H1 (cell line): ENCODE measurements at regions not wholly inside any gene's neighbourhood (a gene's known extent, or its start where the extent isn't known, plus 50 kb on each side); places are given as distances from the start of the nearest gene placed in this dataset.

Source experiments
- CTCF ChIA-PET: fragments of 300-600 bp; sonication (Branson Sonifier 250); formaldehyde crosslinking; loops from one replicate; lab custom pipeline; 2021; ENCODE audit not compliant: partially characterized antibody; lab: Charles Lee
- POLR2A ChIA-PET: fragments of 300-600 bp; sonication (Branson Sonifier 250); formaldehyde crosslinking; loops from one replicate; lab custom pipeline; 2021; ENCODE audit warnings: inconsistent platforms; ENCODE audit not compliant: partially characterized antibody; lab: Charles Lee
- DNase-seq, 2 experiments: peaks; one replicate each; pipeline versions ENCODE4 v3.0.0 to v3.0.0-alpha.2; 2010 to 2022; ENCODE audit warnings: low spot score in 2 of 2, low read depth in 1 of 2, mixed read lengths in 1 of 2
- FAIRE-seq: peaks from 2 replicates; lab custom pipeline; 2011; peaks lifted over from hg19 to GRCh38; lab: Jason Lieb, UNC
- H2AFZ ChIP-seq: 2 replicates; pipeline ENCODE4 v1.8.1; 2012; ENCODE audit warnings: low read length, inconsistent platforms
- H2AK5ac ChIP-seq: 2 replicates; pipeline ENCODE4 v1.6.1; 2013; ENCODE audit warnings: low read depth, low read length
- H2BK120ac ChIP-seq: replicated peaks from 2 replicates; pipeline ENCODE3; 2013; ENCODE audit warnings: low read depth, low read length, inconsistent platforms
- H2BK12ac ChIP-seq: 2 replicates; pipeline ENCODE4 v1.6.1; 2013; ENCODE audit warnings: low read depth, low read length
- H2BK15ac ChIP-seq: 2 replicates; pipeline ENCODE4 v1.6.1; 2013; ENCODE audit warnings: low read length
- H2BK20ac ChIP-seq: 2 replicates; pipeline ENCODE4 v1.6.1; 2013; ENCODE audit warnings: low read length
- H2BK5ac ChIP-seq: 2 replicates; pipeline ENCODE4 v1.6.1; 2013; ENCODE audit warnings: low read depth, low read length
- H3K14ac ChIP-seq: 2 replicates; pipeline ENCODE4 v1.6.1; 2013; ENCODE audit warnings: inconsistent platforms; ENCODE audit not compliant: insufficient read length
- H3K18ac ChIP-seq: 2 replicates; pipeline ENCODE4 v1.6.1; 2013; ENCODE audit warnings: low read length; ENCODE audit errors: extremely low read depth
- H3K23ac ChIP-seq: 2 replicates; pipeline ENCODE4 v1.6.1; 2013; ENCODE audit warnings: inconsistent platforms; ENCODE audit not compliant: insufficient read length
- H3K23me2 ChIP-seq: 2 replicates; pipeline ENCODE4 v1.6.1; 2013; ENCODE audit warnings: low read depth, low read length
- H3K27ac ChIP-seq: 2 replicates; pipeline ENCODE4 v1.6.1; 2011; ENCODE audit warnings: low read depth, low read length, inconsistent platforms
- H3K27me3 ChIP-seq, 4 experiments: replicated peaks in 1 of 4; 1 replicate in 1 of 4; 2 replicates in 3 of 4; pipeline versions ENCODE4 v1.6.1 to v1.8.1; 2011 to 2013; ENCODE audit warnings: low read length in 3 of 4, mild to moderate bottlenecking in 3 of 4, inconsistent platforms in 2 of 4, mixed read lengths in 2 of 4, moderate library complexity in 1 of 4; ENCODE audit not compliant: control insufficient read depth in 3 of 4, insufficient read depth in 3 of 4; ENCODE audit errors: extremely low read depth in 1 of 4
- H3K36me3 ChIP-seq, 4 experiments: 2 replicates each; pipeline versions ENCODE4 v1.6.1 to v1.8.1; 2011 to 2013; ENCODE audit warnings: mild to moderate bottlenecking in 4 of 4, low read length in 3 of 4, moderate library complexity in 2 of 4, control low read depth in 1 of 4, inconsistent platforms in 1 of 4; ENCODE audit not compliant: insufficient read depth in 4 of 4, control insufficient read depth in 2 of 4
- H3K4ac ChIP-seq: replicated peaks from 2 replicates; pipeline ENCODE3; 2013; ENCODE audit warnings: low read length, low read depth, mixed read lengths, inconsistent platforms; ENCODE audit not compliant: insufficient read length
- H3K4me1 ChIP-seq, 4 experiments: replicated peaks in 1 of 4; 1 replicate in 1 of 4; 2 replicates in 3 of 4; pipeline versions ENCODE4 v1.6.1 to v1.8.1; 2011 to 2013; ENCODE audit warnings: low read length in 3 of 4, inconsistent platforms in 2 of 4, mixed read lengths in 1 of 4; ENCODE audit not compliant: insufficient read depth in 4 of 4, control insufficient read depth in 3 of 4
- H3K4me2 ChIP-seq, 2 experiments: 2 replicates each; pipeline versions ENCODE4 v1.6.1 to v1.8.1; 2011 to 2013; ENCODE audit warnings: low read depth in 2 of 2, low read length in 2 of 2, control low read depth in 1 of 2, inconsistent platforms in 1 of 2, mild to moderate bottlenecking in 1 of 2; ENCODE audit not compliant: insufficient read depth in 1 of 2
- H3K4me3 ChIP-seq, 4 experiments: fragments of 200-600, 300-600 bp in 1 of 4; sonication (generic), shearing (Covaris generic), sonication (Bioruptor Twin) in 1 of 4; 2 replicates each; pipeline versions ENCODE4 v1.5.1 to v1.8.1; 2011 to 2016; ENCODE audit warnings: low read length in 4 of 4, low read depth in 3 of 4, control low read depth in 2 of 4, inconsistent platforms in 2 of 4, mild to moderate bottlenecking in 2 of 4, mixed read lengths in 1 of 4, moderate library complexity in 1 of 4; ENCODE audit not compliant: insufficient read depth in 2 of 4; ENCODE audit errors: extremely low read depth in 1 of 4
- H3K56ac ChIP-seq: replicated peaks from 2 replicates; pipeline ENCODE3; 2013; ENCODE audit warnings: low read depth, mild to moderate bottlenecking, mixed read lengths, low read length, inconsistent platforms; ENCODE audit not compliant: insufficient read length
- H3K79me1 ChIP-seq: 2 replicates; pipeline ENCODE4 v1.6.1; 2013; ENCODE audit warnings: low read depth, low read length, control low read depth
- H3K79me2 ChIP-seq, 2 experiments: 2 replicates each; pipeline versions ENCODE4 v1.6.1 to v1.8.1; 2012 to 2013; ENCODE audit warnings: low read length in 2 of 2, mild to moderate bottlenecking in 2 of 2, inconsistent platforms in 1 of 2; ENCODE audit not compliant: insufficient read depth in 2 of 2, control insufficient read depth in 1 of 2
- H3K9ac ChIP-seq, 4 experiments: replicated peaks in 1 of 4; 1 replicate in 1 of 4; 2 replicates in 3 of 4; pipeline versions ENCODE4 v1.6.1 to v1.8.1; 2011 to 2013; ENCODE audit warnings: low read depth in 3 of 4, low read length in 3 of 4, control low read depth in 2 of 4, mild to moderate bottlenecking in 2 of 4, moderate library complexity in 2 of 4, inconsistent platforms in 1 of 4; ENCODE audit errors: extremely low read depth in 1 of 4
- H3K9me3 ChIP-seq, 2 experiments: 2 replicates each; pipeline versions ENCODE4 v1.6.1 to v1.8.1; 2012 to 2013; ENCODE audit warnings: mild to moderate bottlenecking in 2 of 2, moderate library complexity in 2 of 2, control low read depth in 1 of 2, inconsistent platforms in 1 of 2, low read depth in 1 of 2, low read length in 1 of 2, mixed read lengths in 1 of 2; ENCODE audit not compliant: insufficient read depth in 2 of 2
- H4K20me1 ChIP-seq, 2 experiments: replicated peaks in 1 of 2; 2 replicates each; pipeline versions ENCODE3 to v1.8.1; 2011 to 2013; ENCODE audit warnings: inconsistent platforms in 2 of 2, low read length in 2 of 2, mild to moderate bottlenecking in 1 of 2; ENCODE audit not compliant: insufficient read depth in 2 of 2, control insufficient read depth in 1 of 2
- H4K5ac ChIP-seq: 2 replicates; pipeline ENCODE4 v1.6.1; 2013; ENCODE audit warnings: low read length, low read depth, mixed read lengths, inconsistent platforms; ENCODE audit not compliant: insufficient read length
- H4K8ac ChIP-seq: 2 replicates; pipeline ENCODE4 v1.8.0; 2013; ENCODE audit warnings: mild to moderate bottlenecking, moderate library complexity, low read length, inconsistent platforms; ENCODE audit not compliant: insufficient read depth; ENCODE audit errors: extremely low read depth
- H4K91ac ChIP-seq: replicated peaks from 2 replicates; pipeline ENCODE3; 2013; ENCODE audit warnings: low read length, mixed read lengths, inconsistent platforms; ENCODE audit not compliant: insufficient read length
- CEBPB ChIP-seq: IDR thresholded peaks from 2 replicates; pipeline ENCODE4 v1.6.1; 2012; ENCODE audit warnings: low read depth, low read length
- CHD2 ChIP-seq: IDR thresholded peaks from 2 replicates; pipeline ENCODE4 v1.6.1; 2012; ENCODE audit warnings: low read length, improper control_type of control experiment
- EZH2 ChIP-seq: fragments of 200-600 bp; sonication (generic); IDR thresholded peaks from 2 replicates; pipeline ENCODE4 v1.7.1; 2012; ENCODE audit warnings: low read depth, mild to moderate bottlenecking, moderate library complexity, low read length, inconsistent platforms; ENCODE audit not compliant: severe bottlenecking
- HDAC2 ChIP-seq, 2 experiments: fragments of 300-600 bp in 1 of 2; sonication (generic) in 1 of 2; IDR thresholded peaks; 2 replicates each; pipeline ENCODE4 v1.6.1; 2011 to 2012; ENCODE audit warnings: low read depth in 2 of 2, low read length in 2 of 2, mild to moderate bottlenecking in 2 of 2, moderate library complexity in 2 of 2, borderline replicate concordance in 1 of 2, inconsistent platforms in 1 of 2
- RAD21 ChIP-seq, 2 experiments: IDR thresholded peaks in 1 of 2; conservative IDR thresholded peaks in 1 of 2; 2 replicates each; pipeline ENCODE4 v1.6.1; 2011; ENCODE audit warnings: low read depth in 2 of 2, low read length in 2 of 2, improper control_type of control experiment in 1 of 2, inconsistent platforms in 1 of 2, mild to moderate bottlenecking in 1 of 2, moderate library complexity in 1 of 2
- TAF1 ChIP-seq: IDR thresholded peaks from 2 replicates; pipeline ENCODE4 v1.6.1; 2011; ENCODE audit warnings: mild to moderate bottlenecking, low read depth, low read length
- WGBS, 2 experiments: shearing (Covaris generic) in 1 of 2; methylation state at CpG; one replicate each; pipeline versions ENCODE4 v1.1.6 to v1.1.7; 2013 to 2015; ENCODE audit warnings: low lambda C conversion rate in 2 of 2, mixed read lengths in 2 of 2, inconsistent platforms in 1 of 2, low coverage in 1 of 2, missing lambda C conversion rate in 1 of 2; ENCODE audit not compliant: insufficient replicate concordance in 2 of 2, insufficient coverage in 1 of 2, insufficient read length in 1 of 2; ENCODE audit errors: extremely low coverage in 1 of 2, missing lambda C conversion rate in 1 of 2; 5-methylcytosine and 5-hydroxymethylcytosine counted together
- TF ChIP-seq, protein P1 (sequence below), 3 experiments: IDR thresholded peaks; 1 replicate in 2 of 3; 2 replicates in 1 of 3; pipeline versions ENCODE4 v1.5.1 to v1.6.1; 2011; ENCODE audit warnings: low read length in 3 of 3, mild to moderate bottlenecking in 3 of 3, inconsistent platforms in 2 of 3, low read depth in 1 of 3, moderate library complexity in 1 of 3; ENCODE audit not compliant: insufficient read depth in 1 of 3; ENCODE audit errors: control extremely low read depth in 1 of 3

DNA sequence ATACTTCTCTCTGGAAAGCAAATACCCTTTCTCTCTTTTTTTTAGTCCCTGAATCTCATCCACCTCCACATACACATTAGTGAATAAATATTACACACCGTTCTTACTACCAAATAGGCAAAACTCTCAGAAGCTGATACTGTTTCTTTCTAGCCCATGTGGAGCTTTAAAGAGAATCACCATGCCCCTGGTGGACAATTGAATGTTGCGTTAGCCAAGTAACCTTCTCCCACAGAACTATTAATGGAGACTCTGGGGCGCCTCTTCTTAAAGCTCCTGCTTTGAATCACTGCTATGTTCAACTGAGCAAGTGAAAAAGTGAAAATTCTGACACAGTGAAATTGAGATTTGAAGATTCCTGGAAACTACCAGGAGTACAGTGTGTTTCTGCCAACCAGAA lies 522.8 kb upstream of the CDH7 start:
- Histone ChIP-seq H3K27ac (no peak overlapping the region), H3K18ac (no peak overlapping the region), H2BK15ac (no peak overlapping the region), H3K27me3 (no peaks in the 10 kb centered on the region), H2BK20ac (no peak overlapping the region), H4K91ac (no peak overlapping the region), H2AFZ (0 out of 2 replicates have a peak overlapping the region, but pooled peaks have one; percentile 58), H2BK5ac (no peak overlapping the region), H3K4me3 (no peak overlapping the region), H3K9ac (no peak overlapping the region), H4K5ac (no peak overlapping the region), H3K23me2 (no peaks in the 10 kb centered on the region), H3K79me2 (no peaks in the 10 kb centered on the region), H3K56ac (no peak overlapping the region), H3K14ac (no peak overlapping the region), H3K4me2 (no peak overlapping the region), H4K20me1 (no peaks in the 10 kb centered on the region), H2AK5ac (no peak overlapping the region), H3K79me1 (no peaks in the 10 kb centered on the region), H2BK120ac (no peak overlapping the region), H3K23ac (no peak overlapping the region), H3K9me3 (no peaks in the 10 kb centered on the region), H2BK12ac (no peak overlapping the region), H3K4me1 (no peaks in the 10 kb centered on the region; a peak in 1 of 7 replicates), H3K4ac (no peak overlapping the region), H4K8ac (no peak overlapping the region), H3K36me3 (no peaks in the 10 kb centered on the region)
- DNase-seq: no peak
- POLR2A ChIA-PET: no interaction called here
- FAIRE-seq: no peak
- TF ChIP-seq CEBPB: no peak
- no peak for TF ChIP-seq EZH2
- TF ChIP-seq TAF1: no peak
- TF ChIP-seq, protein P1, sequence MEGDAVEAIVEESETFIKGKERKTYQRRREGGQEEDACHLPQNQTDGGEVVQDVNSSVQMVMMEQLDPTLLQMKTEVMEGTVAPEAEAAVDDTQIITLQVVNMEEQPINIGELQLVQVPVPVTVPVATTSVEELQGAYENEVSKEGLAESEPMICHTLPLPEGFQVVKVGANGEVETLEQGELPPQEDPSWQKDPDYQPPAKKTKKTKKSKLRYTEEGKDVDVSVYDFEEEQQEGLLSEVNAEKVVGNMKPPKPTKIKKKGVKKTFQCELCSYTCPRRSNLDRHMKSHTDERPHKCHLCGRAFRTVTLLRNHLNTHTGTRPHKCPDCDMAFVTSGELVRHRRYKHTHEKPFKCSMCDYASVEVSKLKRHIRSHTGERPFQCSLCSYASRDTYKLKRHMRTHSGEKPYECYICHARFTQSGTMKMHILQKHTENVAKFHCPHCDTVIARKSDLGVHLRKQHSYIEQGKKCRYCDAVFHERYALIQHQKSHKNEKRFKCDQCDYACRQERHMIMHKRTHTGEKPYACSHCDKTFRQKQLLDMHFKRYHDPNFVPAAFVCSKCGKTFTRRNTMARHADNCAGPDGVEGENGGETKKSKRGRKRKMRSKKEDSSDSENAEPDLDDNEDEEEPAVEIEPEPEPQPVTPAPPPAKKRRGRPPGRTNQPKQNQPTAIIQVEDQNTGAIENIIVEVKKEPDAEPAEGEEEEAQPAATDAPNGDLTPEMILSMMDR (IDR thresholded peaks at IDR 0.05; ENCODE audit: control extremely low read depth in 1 of 3, insufficient read depth in 1 of 3, low read depth in 1 of 3, low read length in 3 of 3): peak in 2 of 3 experiments; percentile 31 to 34; a peak in 2 of 4 replicates
- TF ChIP-seq CHD2: no peak
- no peak for TF ChIP-seq HDAC2 (IDR thresholded peaks at IDR 0.05; ENCODE audit: borderline replicate concordance in 1 of 2, low read depth in 2 of 2, low read length in 2 of 2)
- TF ChIP-seq RAD21 (IDR thresholded peaks at IDR 0.05 in 1 of 2, conservative IDR thresholded peaks at IDR 0.05 in 1 of 2; ENCODE audit: low read depth in 2 of 2, low read length in 2 of 2): peak in 1 of 2 experiments; percentile 37; a peak in 2 of 4 replicates
- CTCF ChIA-PET: interaction anchor here (0.6 to 2.9 kb wide), 9 partner anchors 10 to 303 kb away, joined by 3 to 12 read pairs (median 5); no protein-coding TSS in a partner anchor
- 85% methylated on average over 3 of the region's 3 CpGs; no CpG with 5 or more reads in 1 of the 2 experiments for WGBS, 2 experiments
